Kidney (tissue), 13 donors: ENCODE measurements at regions not wholly inside any gene's neighbourhood (a gene's known extent, or its start where the extent isn't known, plus 50 kb on each side); places are given as distances from the start of the nearest gene placed in this dataset.

Experiments
- DNase-seq, 5 donors: peaks; one replicate each; pipeline ENCODE4 v3.0.0-alpha.2; 2013 to 2020
- FAIRE-seq: peaks from 2 replicates; lab custom pipeline; 2012; peaks lifted over from hg19 to GRCh38; lab: Jason Lieb, UNC
- H3K27ac ChIP-seq, 2 donors: one replicate each; pipeline ENCODE4 v1.7.0; 2013; ENCODE audit warnings: low read depth in 2 of 2, low read length in 2 of 2, inconsistent platforms in 1 of 2
- H3K27me3 ChIP-seq: one replicate; pipeline ENCODE4 v1.7.1; 2013; ENCODE audit warnings: low read length, inconsistent platforms; ENCODE audit not compliant: control insufficient read depth, insufficient read depth
- H3K36me3 ChIP-seq, 3 donors: one replicate each; pipeline versions ENCODE4 v1.7.0 to v1.7.1; 2013; ENCODE audit warnings: low read length in 3 of 3, control low read depth in 1 of 3, inconsistent platforms in 1 of 3; ENCODE audit not compliant: insufficient read depth in 3 of 3, control insufficient read depth in 2 of 3
- H3K4me1 ChIP-seq, 3 donors: one replicate each; pipeline versions ENCODE4 v1.7.0 to v1.7.1; 2013; ENCODE audit warnings: low read length in 3 of 3, inconsistent platforms in 1 of 3, low read depth in 1 of 3; ENCODE audit not compliant: control insufficient read depth in 2 of 3, insufficient read depth in 2 of 3
- H3K4me3 ChIP-seq, 3 donors: one replicate each; pipeline versions ENCODE4 v1.7.0 to v1.8.1; 2013; ENCODE audit warnings: low read length in 3 of 3, control low read depth in 1 of 3, inconsistent platforms in 1 of 3
- H3K9ac ChIP-seq, 3 donors: one replicate each; pipeline versions ENCODE4 v1.7.0 to v1.7.1; 2013; ENCODE audit warnings: low read length in 3 of 3, control low read depth in 1 of 3, inconsistent platforms in 1 of 3
- H3K9me3 ChIP-seq, 3 donors: one replicate each; pipeline versions ENCODE4 v1.7.0 to v1.7.1; 2013; ENCODE audit warnings: low read length in 3 of 3, control low read depth in 1 of 3, inconsistent platforms in 1 of 3; ENCODE audit not compliant: control insufficient read depth in 2 of 3, insufficient read depth in 1 of 3
- intact Hi-C: fragments of 100-400 bp; cut with DNase I; formaldehyde crosslinking; loops from one replicate; pipeline ENCODE4 v1.11.1; 2022
- TF ChIP-seq, protein P1 (sequence below): IDR thresholded peaks from 3 replicates; pipeline ENCODE4 v1.5.1; 2012; ENCODE audit warnings: mild to moderate bottlenecking, moderate library complexity, borderline replicate concordance; ENCODE audit not compliant: insufficient read depth; ENCODE audit errors: extremely low read depth
- donor health status: control.
- donor health status: control.
- donor health status: control.
- donor health status: control.
- donor health status: control.
- donor health status: DM: yes; HTN: yes; CAD: no.
- donor health status: Normal renal cell carcinoma (clear cell type).

DNA sequence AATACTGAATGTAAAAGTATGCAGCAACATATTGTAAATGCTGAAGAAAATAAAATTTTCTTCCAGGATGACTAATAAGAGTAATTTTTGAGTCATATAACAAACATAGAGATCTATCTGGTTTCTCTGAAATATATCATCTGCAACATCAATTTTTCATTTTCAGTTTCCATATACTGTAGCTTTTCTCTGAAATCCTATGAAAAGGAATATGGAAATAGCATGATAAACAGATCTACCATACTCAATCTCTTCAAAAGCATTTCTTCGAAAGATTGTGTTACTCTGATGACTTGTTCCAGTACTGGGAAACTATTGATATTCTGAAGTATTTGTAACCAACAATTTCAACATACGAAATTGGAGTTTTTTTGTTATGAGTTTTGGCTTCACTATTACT is 1156.7 kb downstream of the FAM133A start:
- DNase-seq = no peak
- H3K36me3 ChIP-seq = no peaks in the 10 kb centered on the region
- H3K27me3 ChIP-seq = no peaks in the 10 kb centered on the region
- H3K9ac ChIP-seq = no peak overlapping the region
- no peak overlapping the region for H3K27ac ChIP-seq
- peak; percentile 72 for FAIRE-seq
- TF ChIP-seq, protein P1, sequence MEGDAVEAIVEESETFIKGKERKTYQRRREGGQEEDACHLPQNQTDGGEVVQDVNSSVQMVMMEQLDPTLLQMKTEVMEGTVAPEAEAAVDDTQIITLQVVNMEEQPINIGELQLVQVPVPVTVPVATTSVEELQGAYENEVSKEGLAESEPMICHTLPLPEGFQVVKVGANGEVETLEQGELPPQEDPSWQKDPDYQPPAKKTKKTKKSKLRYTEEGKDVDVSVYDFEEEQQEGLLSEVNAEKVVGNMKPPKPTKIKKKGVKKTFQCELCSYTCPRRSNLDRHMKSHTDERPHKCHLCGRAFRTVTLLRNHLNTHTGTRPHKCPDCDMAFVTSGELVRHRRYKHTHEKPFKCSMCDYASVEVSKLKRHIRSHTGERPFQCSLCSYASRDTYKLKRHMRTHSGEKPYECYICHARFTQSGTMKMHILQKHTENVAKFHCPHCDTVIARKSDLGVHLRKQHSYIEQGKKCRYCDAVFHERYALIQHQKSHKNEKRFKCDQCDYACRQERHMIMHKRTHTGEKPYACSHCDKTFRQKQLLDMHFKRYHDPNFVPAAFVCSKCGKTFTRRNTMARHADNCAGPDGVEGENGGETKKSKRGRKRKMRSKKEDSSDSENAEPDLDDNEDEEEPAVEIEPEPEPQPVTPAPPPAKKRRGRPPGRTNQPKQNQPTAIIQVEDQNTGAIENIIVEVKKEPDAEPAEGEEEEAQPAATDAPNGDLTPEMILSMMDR = no peak
- no peaks in the 10 kb centered on the region for H3K4me1 ChIP-seq
- no peaks in the 10 kb centered on the region for H3K9me3 ChIP-seq
- no peak overlapping the region for H3K4me3 ChIP-seq
- intact Hi-C loops = no loop called here

DNA sequence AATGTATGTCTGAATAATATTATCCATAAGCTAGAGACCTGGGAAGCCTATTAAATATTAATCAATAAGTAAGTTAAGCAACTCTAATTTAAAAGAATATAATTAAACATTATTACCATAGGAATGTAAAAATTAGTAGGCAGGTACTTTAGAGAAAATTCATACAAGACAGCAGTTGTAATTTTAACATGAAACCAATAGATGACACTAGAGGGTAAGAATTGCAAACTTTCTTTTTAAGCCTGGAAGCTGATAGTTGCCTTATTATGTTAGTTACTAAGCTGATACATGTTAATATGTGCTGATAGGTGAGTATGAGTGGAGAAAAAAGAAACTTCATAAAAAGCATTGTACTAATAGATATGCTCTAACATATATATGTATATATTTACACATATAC is 1157.4 kb downstream of the FAM133A start:
- Histone ChIP-seq H3K4me1 (no peaks in the 10 kb centered on the region), H3K9ac (no peak overlapping the region), H3K4me3 (no peak overlapping the region), H3K27ac (no peak overlapping the region), H3K9me3 (no peaks in the 10 kb centered on the region), H3K27me3 (no peaks in the 10 kb centered on the region), H3K36me3 (no peaks in the 10 kb centered on the region)
- intact Hi-C loops = no loop called here
- DNase-seq (peak in 2 of 5 donors; percentile 4 to 8), FAIRE-seq (peak; percentile 77)
- TF ChIP-seq, protein P1 = peak; percentile 13

DNA sequence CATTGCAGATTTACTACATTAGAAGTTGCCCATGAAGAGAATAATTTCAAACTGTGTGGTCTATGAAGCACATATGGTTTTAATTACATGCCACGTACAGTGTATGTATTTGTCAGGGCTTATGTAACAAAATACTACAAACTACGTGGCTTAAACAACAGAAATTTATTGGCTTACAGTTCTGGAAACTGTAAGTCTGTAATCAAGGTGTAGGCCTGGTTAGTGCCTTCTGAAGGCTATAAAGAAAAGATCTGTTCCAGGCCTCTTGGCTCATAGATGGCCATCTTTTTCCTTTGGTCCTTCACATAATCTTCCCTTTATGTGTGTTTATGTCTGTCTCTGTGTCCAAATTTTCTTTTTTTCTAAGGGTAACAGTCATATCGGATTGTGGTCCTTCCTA is 1160.2 kb downstream of the FAM133A start:
- TF ChIP-seq, protein P1 = no peak
- Histone ChIP-seq H3K27me3 (no peaks in the 10 kb centered on the region), H3K9me3 (no peaks in the 10 kb centered on the region), H3K4me1 (no peaks in the 10 kb centered on the region), H3K4me3 (no peak overlapping the region), H3K9ac (no peak overlapping the region), H3K36me3 (no peaks in the 10 kb centered on the region), H3K27ac (no peak overlapping the region)
- FAIRE-seq = no peak
- intact Hi-C loops = no loop called here
- no peak for DNase-seq

DNA sequence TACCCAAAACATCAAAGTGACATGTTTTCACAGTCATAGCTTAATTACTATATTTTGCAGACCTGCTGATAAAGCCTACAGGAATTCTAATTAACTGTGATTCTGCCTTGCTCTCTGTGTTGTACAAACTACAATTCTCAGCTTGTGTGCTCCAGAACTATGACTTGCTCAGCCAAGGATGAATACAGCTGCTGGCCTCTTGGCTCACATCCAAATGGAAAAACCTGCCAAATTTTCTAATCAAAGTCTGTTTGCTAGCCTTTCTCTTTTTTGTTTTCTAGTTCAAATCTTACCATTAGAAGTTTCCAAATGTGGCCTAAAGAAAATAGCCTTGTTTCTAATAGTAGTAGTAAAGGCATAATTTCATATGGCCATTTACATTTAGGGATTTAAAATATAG is 1176.8 kb downstream of the FAM133A start:
- Histone ChIP-seq H3K4me1 (no peaks in the 10 kb centered on the region), H3K4me3 (no peak overlapping the region), H3K9me3 (no peaks in the 10 kb centered on the region), H3K27ac (no peak overlapping the region), H3K27me3 (no peaks in the 10 kb centered on the region), H3K36me3 (no peaks in the 10 kb centered on the region), H3K9ac (no peak overlapping the region)
- TF ChIP-seq, protein P1 = no peak
- DNase-seq = peak in 2 of 5 donors; percentile 8 to 17
- FAIRE-seq = peak; percentile 32
- intact Hi-C loops = no loop called here
